GM18868 (cell line): ENCODE measurements at regions not wholly inside any gene's neighbourhood (a gene's known extent, or its start where the extent isn't known, plus 50 kb on each side); places are given as distances from the start of the nearest gene placed in this dataset.

Experiments
- ATAC-seq: cut with Tn5 transposase; IDR thresholded peaks from one replicate; pipeline ENCODE4 v1.9.1; 2021; ENCODE audit warnings: mild to moderate bottlenecking, moderate library complexity; ENCODE audit not compliant: unreplicated experiment

DNA sequence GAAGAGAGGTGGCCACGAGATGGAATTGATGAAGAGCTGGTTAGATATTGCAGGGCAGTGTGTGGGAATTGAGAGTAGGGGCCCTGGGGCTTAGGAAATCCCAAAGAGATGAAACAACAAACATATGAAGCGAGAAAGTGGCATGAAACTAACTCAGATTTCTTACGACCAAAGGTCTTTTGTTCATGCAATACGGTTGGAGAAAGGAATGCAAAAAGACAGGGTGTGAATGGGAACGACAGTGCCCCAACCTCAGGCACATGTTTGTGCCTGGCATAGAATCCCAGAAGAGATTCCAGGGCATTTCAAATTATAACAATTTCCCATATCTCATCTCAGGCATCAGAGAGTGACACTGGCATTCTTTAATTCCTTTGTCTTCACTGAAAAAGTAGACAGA is 199.2 kb downstream of the ACTL7B start:
- no peak for ATAC-seq

DNA sequence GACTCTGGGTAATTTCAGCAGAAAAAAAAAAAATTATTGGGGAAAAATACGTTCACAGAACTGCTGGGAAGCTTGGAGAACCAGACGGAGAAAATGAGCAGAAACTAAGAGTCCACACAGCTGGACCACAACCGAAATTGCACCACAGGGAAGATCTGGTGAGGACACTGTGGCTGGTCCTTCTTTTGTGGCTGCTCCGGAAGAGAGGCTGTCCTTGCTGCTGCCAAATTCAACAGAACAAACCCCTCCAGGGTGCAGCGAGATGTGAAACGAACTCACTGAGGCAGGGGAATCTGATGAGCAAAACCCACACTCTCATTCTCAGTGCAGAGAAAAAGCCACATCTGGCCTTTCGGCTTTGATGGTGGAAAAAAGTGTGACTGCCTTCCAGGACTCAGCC is 200.0 kb downstream of the ACTL7B start:
- ATAC-seq, result no peak

GRCh38 chr9:108654566-108654965 is 201.2 kb downstream of the ACTL7B start:
- no peak for ATAC-seq

DNA sequence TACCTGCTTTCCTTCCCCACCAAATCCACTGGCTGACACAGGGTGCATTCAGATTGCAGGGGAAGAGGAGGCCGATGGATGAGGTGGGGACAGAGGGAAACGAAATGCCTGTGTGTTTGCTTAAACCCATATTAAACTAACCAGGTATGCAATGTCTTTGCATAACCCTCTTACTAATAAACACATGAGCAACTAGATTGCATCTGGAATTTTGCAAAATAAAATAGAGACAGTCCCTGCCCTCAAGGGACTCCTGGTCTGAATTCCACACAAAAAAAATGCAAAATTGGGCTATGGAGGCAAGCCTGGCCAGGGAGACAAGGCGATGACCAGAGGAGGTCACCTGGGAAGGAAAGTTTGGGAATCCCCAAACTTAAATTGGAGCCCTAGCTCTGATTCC is 202.9 kb downstream of the ACTL7B start:
- ATAC-seq, result no peak

GRCh38 chr9:108650826-108651225 is 205.0 kb downstream of the ACTL7B start:
- ATAC-seq, result no peak

- no peak for ATAC-seq
Measured at GRCh38 chr9:108645520-108645919, 210.3 kb downstream of the ACTL7B start.

DNA sequence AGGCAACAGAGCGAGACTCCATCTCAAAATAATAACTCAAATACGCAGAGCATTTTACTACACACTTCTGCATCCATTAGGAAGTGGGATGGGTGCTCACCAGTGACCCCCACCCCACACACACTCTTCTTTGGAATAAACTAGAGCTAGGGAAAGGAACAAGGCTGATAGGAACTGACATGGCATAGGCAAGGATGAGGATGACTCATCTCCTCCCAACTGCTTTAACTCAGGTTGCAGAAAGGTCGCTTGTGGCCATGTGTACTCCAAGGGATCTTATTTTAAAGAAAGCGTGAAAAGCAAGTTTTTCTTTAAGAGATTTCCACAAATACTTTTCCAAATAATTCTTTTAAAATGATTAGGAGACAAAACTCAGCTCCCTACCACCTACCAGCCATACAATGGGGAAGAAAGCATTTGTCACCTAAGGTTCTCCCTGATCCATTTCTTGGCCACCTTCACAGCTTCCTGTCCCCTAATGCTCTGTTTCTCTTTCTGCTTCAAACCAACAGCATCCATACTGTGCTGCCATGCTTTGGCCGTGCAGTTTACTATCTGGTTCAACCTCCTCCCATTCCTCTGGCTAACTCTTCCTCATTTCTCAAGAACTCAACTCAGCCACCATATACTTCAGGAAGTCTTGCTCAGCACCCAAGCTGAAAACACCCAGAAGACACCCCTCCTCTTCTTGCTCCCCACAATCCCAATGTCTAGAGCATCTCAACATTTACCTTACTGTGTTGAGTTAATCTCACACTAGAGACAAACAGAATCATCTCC is 211.9 kb downstream of the ACTL7B start:
- no peak for ATAC-seq

- ATAC-seq, result no peak
Measured at GRCh38 chr9:108642871-108643270, 212.9 kb downstream of the ACTL7B start.

DNA sequence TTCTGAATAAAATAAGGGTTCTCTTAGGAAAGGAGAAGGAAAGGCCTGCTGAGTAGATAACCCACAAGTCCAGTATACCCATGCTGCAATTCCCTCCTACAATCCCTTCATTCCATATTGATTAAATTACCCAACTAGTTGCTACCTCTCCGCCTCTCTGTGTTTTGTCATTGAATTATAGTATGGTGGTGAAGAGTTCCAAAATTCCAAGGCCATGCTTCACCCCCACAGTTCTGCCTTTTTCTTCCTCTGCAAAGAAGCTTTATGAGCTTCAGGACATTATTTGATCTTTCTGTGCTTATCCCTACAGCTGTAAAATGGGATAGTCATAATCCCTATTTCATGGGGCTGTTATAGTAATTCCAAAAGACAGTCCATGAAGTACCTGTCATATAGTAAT is 215.6 kb downstream of the ACTL7B start:
- ATAC-seq, result no peak

GRCh38 chr9:108639696-108640095 is 216.1 kb downstream of the ACTL7B start:
- no peak for ATAC-seq

- no peak for ATAC-seq
Measured at GRCh38 chr9:108639091-108639490, 216.7 kb downstream of the ACTL7B start.

DNA sequence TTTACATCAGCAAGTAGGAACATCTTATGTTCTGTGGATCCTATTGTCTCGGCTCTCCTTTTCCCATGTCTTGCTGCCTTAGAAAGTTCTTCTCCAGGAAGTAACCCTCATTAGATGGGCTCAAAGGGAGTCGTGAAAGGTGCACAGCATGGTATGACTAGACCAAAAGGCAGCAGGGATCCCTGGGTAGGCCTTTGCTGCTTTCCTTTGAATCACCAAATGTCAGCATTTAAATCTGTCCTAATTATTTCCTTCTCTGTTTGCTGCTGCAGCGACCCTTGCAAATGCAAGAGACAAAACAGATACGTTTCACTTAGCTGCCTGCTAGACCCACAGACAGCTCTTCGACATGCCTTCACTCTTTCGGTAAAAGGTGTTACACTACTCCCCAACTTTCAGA is 218.4 kb downstream of the ACTL7B start:
- no peak for ATAC-seq

- ATAC-seq, result no peak
Measured at GRCh38 chr9:108636013-108636412, 219.8 kb downstream of the ACTL7B start.

- ATAC-seq, result no peak
Measured at GRCh38 chr9:108634672-108635462, 220.9 kb downstream of the ACTL7B start.

DNA sequence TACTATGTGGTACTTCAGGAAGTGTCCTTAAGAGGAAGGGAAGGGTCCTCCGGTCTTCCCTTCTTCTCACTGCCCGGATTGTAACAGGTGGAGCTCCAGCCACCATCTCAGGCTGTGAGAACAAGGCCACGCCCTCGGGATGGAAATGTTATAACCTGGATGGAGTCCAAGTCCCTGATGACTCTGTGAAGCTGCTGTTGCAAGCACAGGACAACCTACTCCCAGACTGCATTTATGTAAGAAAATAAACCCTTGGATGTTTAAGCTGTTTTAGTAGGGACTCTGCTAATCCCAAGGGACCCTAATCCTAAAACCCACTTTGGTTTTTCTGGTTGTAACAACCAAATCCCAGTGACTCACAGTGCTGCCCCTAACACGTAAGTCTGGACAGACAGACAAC is 221.6 kb downstream of the ACTL7B start:
- no peak for ATAC-seq

GRCh38 chr9:108631496-108632285 is 224.1 kb downstream of the ACTL7B start:
- ATAC-seq, result no peak

GRCh38 chr9:108628316-108628715 is 227.5 kb downstream of the ACTL7B start:
- no peak for ATAC-seq

- ATAC-seq, result no peak
Measured at GRCh38 chr9:108626743-108627142, 229.0 kb downstream of the ACTL7B start.

DNA sequence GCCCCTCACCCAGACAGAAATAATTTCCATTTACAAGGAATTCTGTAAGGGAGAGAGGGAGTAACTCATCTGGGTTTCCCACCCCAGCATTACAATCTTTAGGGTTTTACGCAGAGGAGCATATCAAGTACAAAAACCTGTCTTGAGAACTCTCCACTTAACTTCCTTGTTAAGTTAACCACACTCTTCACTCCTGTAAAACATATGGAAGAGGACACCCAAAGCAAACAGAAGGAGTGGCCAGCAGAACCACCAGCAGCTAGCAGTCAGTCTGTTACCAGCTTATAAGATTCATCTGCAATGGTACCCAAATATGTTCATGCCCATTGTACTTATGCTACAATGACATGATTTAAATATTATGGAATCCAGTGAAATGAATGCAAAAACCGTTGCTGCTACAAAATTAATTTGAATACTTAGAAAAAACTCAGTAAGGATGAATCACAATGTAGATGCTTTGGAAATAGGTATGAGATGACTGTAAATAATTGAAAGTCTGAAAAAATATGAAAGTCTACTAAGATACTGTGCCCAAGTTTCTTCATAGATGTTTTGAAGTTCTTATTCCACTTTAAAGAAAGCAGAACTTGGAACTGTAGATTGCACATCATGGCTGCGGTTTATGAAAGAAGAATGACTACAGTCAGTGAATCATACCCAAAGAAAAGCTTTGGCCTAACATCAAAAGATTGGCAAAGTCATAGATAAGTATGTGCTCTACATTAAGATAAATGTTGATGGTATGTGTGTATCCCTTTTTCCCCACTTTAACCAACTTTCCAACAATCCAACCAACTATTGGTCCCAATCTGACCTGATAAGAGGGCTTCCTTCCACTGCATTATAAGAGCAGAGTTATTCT is 233.6 kb downstream of the ACTL7B start:
- ATAC-seq, result no peak

GRCh38 chr9:108620767-108621166 is 235.0 kb downstream of the ACTL7B start:
- ATAC-seq, result no peak
